AG10803 (cell line): ENCODE measurements at regions not wholly inside any gene's neighbourhood (a gene's known extent, or its start where the extent isn't known, plus 50 kb on each side); places are given as distances from the start of the nearest gene placed in this dataset.

Experiments used
- DNase-seq: peaks from one replicate; pipeline ENCODE4 v3.0.0; 2010; ENCODE audit warnings: low read depth
- H3K4me3 ChIP-seq: 2 replicates; pipeline ENCODE4 v1.5.1; 2011; ENCODE audit warnings: mild to moderate bottlenecking, low read length, control low read depth
- CTCF ChIP-seq: conservative IDR thresholded peaks from 2 replicates; pipeline ENCODE4 v1.5.1; 2011; ENCODE audit warnings: mild to moderate bottlenecking, low read length, control low read depth, inconsistent platforms

DNA sequence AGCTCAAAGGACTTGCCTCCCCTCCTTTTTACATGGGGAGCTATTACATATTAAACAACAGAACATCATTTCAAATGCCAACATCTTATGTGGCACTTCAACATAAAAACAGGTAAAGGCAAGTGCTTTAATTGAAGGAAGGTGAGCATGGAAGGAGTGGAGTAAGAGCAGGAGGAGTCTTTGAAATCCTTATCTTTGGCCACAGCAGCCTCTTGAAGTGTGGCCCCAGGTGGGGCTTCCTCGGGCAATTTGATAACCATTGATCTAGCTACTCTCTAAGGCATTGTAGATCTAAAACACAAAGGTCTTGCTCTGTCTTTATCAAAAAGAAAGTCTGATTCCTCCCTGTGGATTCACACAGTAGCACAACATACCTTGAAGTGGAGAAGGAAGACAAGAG is 70.9 kb upstream of the PPP2R5A start:
- H3K4me3 ChIP-seq: no peak overlapping the region
- no peak for DNase-seq
- no peak for TF ChIP-seq CTCF

DNA sequence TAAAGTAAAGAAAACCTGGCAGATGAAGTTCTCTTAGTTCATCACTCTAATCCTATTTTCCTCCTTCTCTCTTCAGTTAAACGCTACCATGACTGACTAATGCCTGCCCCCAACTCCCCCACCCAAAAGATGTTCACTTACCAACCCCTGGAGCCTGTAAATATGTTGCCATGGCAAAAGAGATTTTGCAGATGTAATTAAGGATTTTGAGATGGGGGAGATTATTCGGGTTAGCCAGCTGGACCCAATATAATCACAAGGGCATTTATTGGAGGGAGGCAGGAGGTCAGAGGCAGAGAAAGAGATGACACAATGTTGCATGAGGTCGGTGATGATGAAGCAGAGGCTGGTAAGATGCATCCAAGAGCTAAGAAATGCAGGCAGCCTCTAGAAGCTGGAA is 69.3 kb upstream of the PPP2R5A start:
- TF ChIP-seq CTCF: no peak
- no peak for DNase-seq
- no peak overlapping the region for H3K4me3 ChIP-seq

DNA sequence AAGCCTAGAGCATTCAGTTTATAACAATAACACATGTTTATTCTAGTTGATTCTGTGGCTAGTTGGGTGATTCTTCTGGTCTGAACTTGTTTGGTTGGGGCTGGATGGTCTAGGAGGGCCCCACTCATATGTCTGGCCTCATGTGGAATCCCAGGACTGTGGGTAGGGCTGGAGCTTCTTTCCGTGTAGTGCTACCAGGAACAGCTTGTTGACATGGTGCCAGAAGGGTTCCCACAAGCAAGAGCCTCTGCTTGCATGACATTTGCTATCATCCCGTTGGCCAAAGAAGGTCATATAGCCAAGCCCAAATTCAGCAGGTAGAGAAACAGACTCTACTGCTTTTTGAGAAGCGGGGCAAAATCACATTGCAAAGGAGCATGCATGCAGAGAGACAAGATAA is 67.6 kb upstream of the PPP2R5A start:
- DNase-seq: no peak

DNA sequence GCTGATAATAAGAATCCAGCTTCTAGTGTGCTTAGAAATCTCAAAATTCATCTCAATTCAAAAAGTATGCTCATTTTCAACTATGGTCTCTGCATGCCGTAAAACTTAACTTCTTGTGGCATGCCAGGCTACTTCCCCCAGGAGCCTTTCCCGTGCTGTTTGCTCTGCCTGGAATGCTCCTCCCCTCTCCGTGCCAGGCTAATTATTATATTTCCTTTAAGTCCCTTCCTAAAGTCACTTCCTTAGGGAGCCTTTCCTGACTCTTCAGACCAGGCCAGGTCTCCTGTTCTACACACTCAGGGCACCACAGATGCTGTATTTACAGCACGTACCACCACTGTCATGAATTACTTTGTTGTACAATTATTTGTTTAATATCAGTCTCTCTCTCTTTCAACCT is 67.1 kb upstream of the PPP2R5A start:
- no peak for TF ChIP-seq CTCF
- DNase-seq: no peak
- no peak overlapping the region for H3K4me3 ChIP-seq

More for the DNA sequence above, 67.6 kb upstream of the PPP2R5A start:
- no peak for TF ChIP-seq CTCF
- H3K4me3 ChIP-seq: no peak overlapping the region

DNA sequence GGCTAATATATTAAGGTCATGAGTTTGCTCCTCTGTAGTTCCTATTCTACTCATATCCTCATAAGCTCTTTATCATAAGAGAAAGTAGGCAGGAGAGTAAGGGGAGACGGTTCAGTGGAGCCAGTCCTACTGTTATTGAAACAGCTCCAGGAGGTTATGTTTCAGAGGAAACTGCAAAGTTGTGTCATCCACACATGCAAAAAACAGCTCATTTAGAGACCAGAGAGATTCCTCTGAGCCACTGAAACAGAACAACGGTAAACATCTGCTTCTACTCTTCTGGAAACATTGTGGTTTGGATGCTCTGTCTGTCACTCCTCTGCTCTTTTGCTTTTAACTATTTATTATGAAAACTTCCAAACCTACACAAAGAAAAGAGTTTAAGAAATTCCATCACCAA is 66.3 kb upstream of the PPP2R5A start:
- no peak for TF ChIP-seq CTCF
- H3K4me3 ChIP-seq: no peak overlapping the region
- DNase-seq: peak; percentile 89

DNA sequence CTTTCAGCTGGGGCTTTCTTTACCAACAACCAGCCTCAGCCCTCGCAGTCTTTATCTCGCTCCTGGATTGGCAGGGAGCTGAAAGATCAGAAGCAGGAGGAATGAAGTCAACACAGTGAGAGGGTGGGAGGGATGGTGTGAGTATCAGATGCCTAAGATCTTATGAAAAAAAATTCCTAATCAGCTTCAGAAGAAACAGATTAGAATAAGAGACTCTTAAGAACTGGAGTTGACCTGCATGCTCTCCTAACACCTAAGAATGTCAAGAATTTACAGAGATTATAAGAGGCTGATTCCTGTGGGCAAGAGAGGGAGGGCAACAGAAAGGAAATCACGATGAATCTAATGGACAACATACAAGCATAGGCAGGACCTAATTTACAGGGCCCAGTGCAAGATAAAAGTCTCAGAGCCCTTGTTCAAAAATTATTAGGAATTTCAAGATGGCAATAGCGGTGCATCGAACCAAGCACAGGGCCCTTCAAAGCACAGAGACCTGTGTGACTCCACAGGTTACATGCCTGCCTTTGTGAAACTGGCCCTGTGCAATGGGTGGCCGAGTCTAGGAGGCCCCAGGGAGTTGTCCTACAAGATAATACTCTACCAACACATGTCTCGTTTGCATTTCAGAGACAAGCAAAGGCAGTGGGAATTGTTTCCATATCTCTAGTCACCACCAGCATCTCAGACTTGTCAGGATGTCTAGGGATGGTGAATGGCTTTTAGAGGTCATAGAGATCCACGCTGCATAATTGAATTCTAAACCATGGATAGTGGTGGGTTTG is 65.3 kb upstream of the PPP2R5A start:
- TF ChIP-seq CTCF: no peak
- peak; percentile 57 for DNase-seq
- no peak overlapping the region for H3K4me3 ChIP-seq

DNA sequence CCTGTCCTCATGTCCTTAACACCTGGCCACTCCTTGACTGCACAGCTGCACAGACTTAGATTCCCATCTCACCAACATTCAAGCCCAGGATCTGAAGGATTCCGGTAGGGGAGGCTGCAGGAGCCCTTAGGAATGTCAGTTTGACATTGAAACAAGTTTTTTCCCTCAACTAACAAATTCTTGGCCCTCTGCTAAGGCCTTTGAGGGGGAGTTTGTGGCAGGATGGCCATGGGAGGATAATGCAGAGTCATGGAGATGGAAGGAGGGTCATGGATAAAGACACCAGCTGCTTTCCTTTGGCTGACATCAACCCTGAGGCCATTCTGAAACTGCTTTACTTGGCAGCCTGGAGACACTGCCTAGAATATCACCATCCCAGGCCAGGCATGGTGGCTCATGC is 63.4 kb upstream of the PPP2R5A start:
- H3K4me3 ChIP-seq: no peak overlapping the region
- peak; percentile 61 for DNase-seq
- TF ChIP-seq CTCF: no peak
